Fibroblast of lung (primary cell): ENCODE measurements at regions not wholly inside any gene's neighbourhood (a gene's known extent, or its start where the extent isn't known, plus 50 kb on each side); places are given as distances from the start of the nearest gene placed in this dataset.
"Not testable (repeated sequence)": the region's sequence is repeated elsewhere in the genome, so short reads cannot be mapped to it uniquely, and the experiment has no call there.

Experiments
- DNase-seq, 2 donors: peaks; one replicate each; pipeline versions ENCODE4 v3.0.0 to v3.0.0-alpha.2; 2010; ENCODE audit warnings: low read depth in 2 of 2
- H2AFZ ChIP-seq: 2 replicates; pipeline ENCODE4 v1.5.1; 2012; ENCODE audit warnings: low read length, control low read depth, inconsistent platforms
- H3K27ac ChIP-seq: 2 replicates; pipeline ENCODE4 v1.5.1; 2011; ENCODE audit warnings: low read length, control low read depth; ENCODE audit not compliant: insufficient read depth
- H3K27me3 ChIP-seq: 2 replicates; pipeline ENCODE4 v1.5.1; 2011; ENCODE audit warnings: mild to moderate bottlenecking, low read length; ENCODE audit not compliant: control insufficient read depth, insufficient read depth
- H3K36me3 ChIP-seq: 2 replicates; pipeline ENCODE4 v1.5.1; 2011; ENCODE audit warnings: low read length; ENCODE audit not compliant: control insufficient read depth, insufficient read depth
- H3K4me1 ChIP-seq: 2 replicates; pipeline ENCODE4 v1.5.1; 2011; ENCODE audit warnings: low read length; ENCODE audit not compliant: control insufficient read depth, insufficient read depth; ENCODE audit errors: extremely low read depth
- H3K4me2 ChIP-seq: 2 replicates; pipeline ENCODE4 v1.5.1; 2011; ENCODE audit warnings: low read length, control low read depth; ENCODE audit not compliant: insufficient read depth; ENCODE audit errors: extremely low read depth
- H3K4me3 ChIP-seq, 4 experiments: fragments of 200-600 bp in 1 of 4; sonication (generic) in 1 of 4; replicated peaks in 1 of 4; 2 replicates each; pipeline ENCODE4 v1.5.1; 2011 to 2016; ENCODE audit warnings: low read length in 4 of 4, low read depth in 3 of 4, mild to moderate bottlenecking in 3 of 4, control low read depth in 2 of 4, inconsistent platforms in 1 of 4, mixed read lengths in 1 of 4; ENCODE audit not compliant: insufficient read depth in 1 of 4; ENCODE audit errors: control extremely low read depth in 1 of 4
- H3K79me2 ChIP-seq: 2 replicates; pipeline ENCODE4 v1.5.1; 2012; ENCODE audit warnings: mild to moderate bottlenecking, low read length, inconsistent platforms; ENCODE audit not compliant: control insufficient read depth, insufficient read depth
- H3K9ac ChIP-seq: 2 replicates; pipeline ENCODE4 v1.5.1; 2011; ENCODE audit warnings: mild to moderate bottlenecking, low read length, control low read depth; ENCODE audit not compliant: insufficient read depth
- H3K9me3 ChIP-seq: 2 replicates; pipeline ENCODE4 v1.5.1; 2012; ENCODE audit warnings: low read depth, low read length; ENCODE audit not compliant: control insufficient read depth, insufficient read depth
- H4K20me1 ChIP-seq: 2 replicates; pipeline ENCODE4 v1.5.1; 2011; ENCODE audit warnings: low read length; ENCODE audit not compliant: control insufficient read depth, insufficient read depth; ENCODE audit errors: extremely low read depth
- EZH2 ChIP-seq: IDR thresholded peaks from 2 replicates; pipeline ENCODE4 v1.5.1; 2012; ENCODE audit warnings: low read length, control low read depth, mild to moderate bottlenecking; ENCODE audit errors: missing control alignments
- TF ChIP-seq, protein P1 (sequence below), 2 donors: IDR thresholded peaks in 1 of 2; conservative IDR thresholded peaks in 1 of 2; 1 replicate in 1 of 2; 2 replicates in 1 of 2; pipeline ENCODE4 v1.5.1; 2011 to 2012; ENCODE audit warnings: low read length in 2 of 2, control low read depth in 1 of 2, inconsistent platforms in 1 of 2, low read depth in 1 of 2, mild to moderate bottlenecking in 1 of 2

DNA sequence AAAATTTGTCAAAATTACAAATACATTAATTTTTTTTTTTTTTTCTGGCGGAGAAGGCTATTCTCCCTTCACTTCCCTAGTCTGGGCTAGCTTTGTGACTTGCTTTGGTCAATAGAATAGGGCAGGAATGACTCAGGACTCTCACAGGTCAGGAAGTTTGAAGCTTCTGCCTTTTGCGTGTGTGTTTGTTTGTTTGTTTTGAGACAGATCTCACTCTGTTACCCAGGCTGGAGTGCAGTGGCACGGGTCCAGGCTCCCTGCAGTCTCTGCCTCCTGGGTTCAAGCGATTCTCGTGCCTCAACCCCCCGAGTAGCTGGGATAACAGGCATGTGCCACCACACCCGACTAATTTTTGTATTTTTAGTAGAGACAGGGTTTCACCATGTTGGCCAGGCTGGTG is 55.9 kb upstream of the USP9X start:
- Histone ChIP-seq H4K20me1 (no peaks in the 10 kb centered on the region), H3K27ac (no peak overlapping the region), H3K4me2 (no peak overlapping the region), H3K79me2 (no peaks in the 10 kb centered on the region), H2AFZ (no peak overlapping the region), H3K4me3 (no peak overlapping the region), H3K4me1 (no peaks in the 10 kb centered on the region), H3K9me3 (no peaks in the 10 kb centered on the region), H3K9ac (no peak overlapping the region), H3K36me3 (no peaks in the 10 kb centered on the region), H3K27me3 (no peaks in the 10 kb centered on the region)
- TF ChIP-seq EZH2, result no peak
- TF ChIP-seq, protein P1, sequence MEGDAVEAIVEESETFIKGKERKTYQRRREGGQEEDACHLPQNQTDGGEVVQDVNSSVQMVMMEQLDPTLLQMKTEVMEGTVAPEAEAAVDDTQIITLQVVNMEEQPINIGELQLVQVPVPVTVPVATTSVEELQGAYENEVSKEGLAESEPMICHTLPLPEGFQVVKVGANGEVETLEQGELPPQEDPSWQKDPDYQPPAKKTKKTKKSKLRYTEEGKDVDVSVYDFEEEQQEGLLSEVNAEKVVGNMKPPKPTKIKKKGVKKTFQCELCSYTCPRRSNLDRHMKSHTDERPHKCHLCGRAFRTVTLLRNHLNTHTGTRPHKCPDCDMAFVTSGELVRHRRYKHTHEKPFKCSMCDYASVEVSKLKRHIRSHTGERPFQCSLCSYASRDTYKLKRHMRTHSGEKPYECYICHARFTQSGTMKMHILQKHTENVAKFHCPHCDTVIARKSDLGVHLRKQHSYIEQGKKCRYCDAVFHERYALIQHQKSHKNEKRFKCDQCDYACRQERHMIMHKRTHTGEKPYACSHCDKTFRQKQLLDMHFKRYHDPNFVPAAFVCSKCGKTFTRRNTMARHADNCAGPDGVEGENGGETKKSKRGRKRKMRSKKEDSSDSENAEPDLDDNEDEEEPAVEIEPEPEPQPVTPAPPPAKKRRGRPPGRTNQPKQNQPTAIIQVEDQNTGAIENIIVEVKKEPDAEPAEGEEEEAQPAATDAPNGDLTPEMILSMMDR (conservative IDR thresholded peaks at IDR 0.05 in 1 of 2, IDR thresholded peaks at IDR 0.05 in 1 of 2; ENCODE audit: low read depth in 1 of 2, low read length in 2 of 2), result no peak
- DNase-seq, result no peak

DNA sequence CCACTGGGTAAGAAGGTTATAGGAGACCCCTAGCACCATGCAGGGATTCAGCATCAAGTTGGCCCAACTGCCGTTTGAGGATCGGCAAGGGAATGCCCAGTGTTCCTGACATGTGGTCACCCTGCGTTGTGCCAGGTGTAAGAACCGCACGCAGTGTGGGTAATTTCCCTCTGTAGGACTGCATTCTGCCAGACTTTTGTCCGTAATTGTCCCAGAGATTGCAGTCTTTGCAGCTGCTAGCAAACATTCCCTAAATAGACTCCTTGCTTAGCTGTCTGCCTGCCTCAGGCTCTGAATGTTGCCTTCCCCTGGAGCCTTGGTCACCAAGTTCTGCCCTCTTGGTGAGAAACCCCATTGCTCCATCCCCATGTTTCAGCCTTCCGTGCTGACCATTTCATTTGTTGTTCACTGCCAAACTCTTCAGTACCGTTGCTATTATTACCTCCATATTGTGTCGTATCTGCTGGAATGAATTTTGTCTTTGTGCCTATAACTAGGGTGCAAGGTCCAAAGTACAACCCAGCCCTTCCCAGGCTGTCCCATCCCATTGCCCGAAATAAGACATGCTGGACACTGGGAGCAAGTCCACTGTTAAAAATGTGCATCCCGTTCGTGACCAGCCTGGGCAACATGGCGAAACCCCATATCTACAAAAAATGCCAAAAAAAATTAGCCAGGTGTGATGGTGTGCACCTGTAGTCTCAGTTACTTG is 53.8 kb upstream of the USP9X start:
- TF ChIP-seq EZH2, result no peak
- TF ChIP-seq, protein P1 (conservative IDR thresholded peaks at IDR 0.05 in 1 of 2, IDR thresholded peaks at IDR 0.05 in 1 of 2; ENCODE audit: low read depth in 1 of 2, low read length in 2 of 2), result no peak
- no peak overlapping the region for H3K27ac ChIP-seq
- no peak overlapping the region for H2AFZ ChIP-seq

DNA sequence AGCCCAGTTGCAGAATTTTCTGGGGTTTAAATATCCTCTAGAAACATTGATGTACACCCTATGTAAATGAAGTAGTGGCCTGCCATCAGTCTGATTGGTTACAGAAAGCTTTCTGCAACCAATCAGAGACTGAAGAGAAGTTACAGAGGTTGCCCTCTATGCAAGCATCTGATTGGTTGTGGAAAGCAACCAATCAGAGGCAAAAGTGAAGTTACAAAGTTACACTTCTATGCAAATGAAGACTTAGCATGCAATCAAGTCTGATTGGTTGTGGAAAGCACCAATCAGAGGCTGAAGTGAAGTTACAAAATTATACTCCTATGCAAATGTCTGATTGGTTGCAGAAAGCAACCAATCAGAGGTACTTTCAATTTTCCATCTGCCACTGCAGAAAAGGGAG is 51.9 kb upstream of the USP9X start:
- Histone ChIP-seq H3K27ac (no peak overlapping the region), H2AFZ (no peak overlapping the region), H3K9ac (no peak overlapping the region), H3K9me3 (no peaks in the 10 kb centered on the region), H3K4me1 (no peaks in the 10 kb centered on the region), H3K27me3 (no peaks in the 10 kb centered on the region), H4K20me1 (no peaks in the 10 kb centered on the region), H3K4me2 (no peak overlapping the region), H3K36me3 (no peaks in the 10 kb centered on the region), H3K79me2 (no peaks in the 10 kb centered on the region), H3K4me3 (no peak overlapping the region)
- TF ChIP-seq, protein P1 (conservative IDR thresholded peaks at IDR 0.05 in 1 of 2, IDR thresholded peaks at IDR 0.05 in 1 of 2; ENCODE audit: low read depth in 1 of 2, low read length in 2 of 2), result no peak
- TF ChIP-seq EZH2, result no peak
- no peak for DNase-seq

More for the DNA sequence above, 53.8 kb upstream of the USP9X start:
- Histone ChIP-seq H3K4me1 (no peaks in the 10 kb centered on the region), H3K36me3 (no peaks in the 10 kb centered on the region), H3K9ac (no peak overlapping the region), H3K4me3 (no peak overlapping the region), H3K4me2 (no peak overlapping the region), H3K9me3 (no peaks in the 10 kb centered on the region), H3K27me3 (no peaks in the 10 kb centered on the region), H3K79me2 (no peaks in the 10 kb centered on the region), H4K20me1 (no peaks in the 10 kb centered on the region)
- no peak for DNase-seq

DNA sequence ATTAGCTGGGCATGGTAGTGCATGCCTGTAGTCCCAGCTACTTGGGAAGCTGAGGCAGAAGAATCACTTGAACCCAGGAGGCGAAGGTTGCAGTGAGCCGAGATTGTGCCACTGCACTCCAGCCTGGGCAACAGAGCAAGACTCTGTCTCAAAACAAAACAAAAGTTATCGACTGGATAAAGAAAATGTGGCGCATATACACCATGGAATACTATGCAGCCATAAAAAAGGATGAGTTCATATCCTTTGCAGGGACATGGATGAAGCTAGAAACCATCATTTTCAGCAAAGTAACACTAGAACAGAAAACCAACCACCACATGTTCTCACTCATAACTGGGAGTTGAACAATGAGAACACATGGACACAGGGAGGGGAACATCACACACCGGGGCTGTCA is 50.3 kb upstream of the USP9X start:
- not testable (repeated sequence) for DNase-seq, H3K79me2 ChIP-seq, H3K27ac ChIP-seq, H3K9ac ChIP-seq, H4K20me1 ChIP-seq, H3K4me2 ChIP-seq, H3K9me3 ChIP-seq, H3K4me3 ChIP-seq, H3K27me3 ChIP-seq, H2AFZ ChIP-seq, H3K36me3 ChIP-seq, H3K4me1 ChIP-seq
